HCEC 1CT (cell line): ENCODE measurements at regions not wholly inside any gene's neighbourhood (a gene's known extent, or its start where the extent isn't known, plus 50 kb on each side); places are given as distances from the start of the nearest gene placed in this dataset.
"Not testable (repeated sequence)": the region's sequence is repeated elsewhere in the genome, so short reads cannot be mapped to it uniquely, and the experiment has no call there.

Source experiments
- DNase-seq: peaks from one replicate; pipeline ENCODE4 v3.0.0-alpha.2; 2017

DNA sequence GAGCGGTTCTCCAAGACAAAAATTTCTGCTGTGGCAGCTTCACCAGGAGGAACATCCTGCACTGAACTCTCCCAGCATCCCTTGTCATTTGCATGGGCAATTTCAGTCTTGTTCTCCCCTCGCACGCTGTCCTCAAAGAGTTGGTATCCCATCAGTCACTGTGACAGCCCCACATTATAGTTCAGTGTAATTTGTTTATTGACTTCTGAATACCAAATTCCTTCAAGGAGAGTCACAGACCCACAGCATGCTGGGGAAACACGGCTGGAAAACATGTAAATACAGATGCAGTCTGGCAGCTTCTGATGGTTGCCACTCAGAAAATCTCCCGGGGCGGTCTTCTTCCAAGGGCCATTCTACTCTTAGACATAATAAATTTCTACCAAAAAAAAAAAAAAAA lies 151.0 kb upstream of the NEBL start:
- no peak for DNase-seq

DNA sequence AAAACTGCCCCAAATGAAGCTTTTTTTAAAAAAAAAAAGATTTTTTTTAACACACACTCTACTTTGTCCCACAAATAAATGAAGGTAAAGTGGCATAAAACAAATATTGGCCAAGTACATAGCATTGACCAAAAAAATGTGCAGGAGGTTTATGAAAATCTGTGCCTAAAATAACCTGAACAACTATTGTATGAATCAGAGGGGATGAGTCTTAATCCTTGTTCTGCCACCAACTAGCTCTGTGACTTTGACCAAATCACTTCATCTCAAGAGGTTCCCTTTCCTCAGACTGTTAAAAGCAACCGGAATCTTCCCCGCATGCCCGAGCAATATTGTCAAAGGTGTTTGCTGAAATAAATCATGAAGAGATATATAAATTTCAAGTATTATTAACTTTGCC lies 150.4 kb upstream of the NEBL start:
- DNase-seq: no peak

- no peak for DNase-seq
Observed at GRCh38 chr10:21047096-21047495, 150.0 kb upstream of the NEBL start.

GRCh38 chr10:21043044-21043443 lies 145.9 kb upstream of the NEBL start:
- no peak for DNase-seq

DNA sequence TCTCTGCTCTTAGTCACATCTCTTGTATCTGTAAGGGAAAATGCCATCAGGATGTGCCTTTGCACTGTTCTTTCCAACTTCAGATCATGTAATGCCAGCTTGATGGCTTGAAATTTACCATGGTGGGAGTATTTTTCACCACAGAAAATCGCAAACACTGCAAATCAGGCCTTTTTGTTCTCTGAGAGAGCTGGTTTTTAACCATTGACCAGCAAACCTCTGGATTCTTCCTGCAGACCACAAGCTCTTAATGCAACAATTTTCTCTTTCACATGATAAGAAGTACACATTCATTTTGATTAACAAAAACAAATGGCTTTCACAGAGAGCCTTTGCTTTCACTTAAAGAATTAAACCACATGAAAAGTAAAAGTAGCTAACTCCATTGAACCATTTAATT lies 145.4 kb upstream of the NEBL start:
- no peak for DNase-seq

- DNase-seq: no peak
Observed at GRCh38 chr10:21041763-21042458, 144.8 kb upstream of the NEBL start.

DNA sequence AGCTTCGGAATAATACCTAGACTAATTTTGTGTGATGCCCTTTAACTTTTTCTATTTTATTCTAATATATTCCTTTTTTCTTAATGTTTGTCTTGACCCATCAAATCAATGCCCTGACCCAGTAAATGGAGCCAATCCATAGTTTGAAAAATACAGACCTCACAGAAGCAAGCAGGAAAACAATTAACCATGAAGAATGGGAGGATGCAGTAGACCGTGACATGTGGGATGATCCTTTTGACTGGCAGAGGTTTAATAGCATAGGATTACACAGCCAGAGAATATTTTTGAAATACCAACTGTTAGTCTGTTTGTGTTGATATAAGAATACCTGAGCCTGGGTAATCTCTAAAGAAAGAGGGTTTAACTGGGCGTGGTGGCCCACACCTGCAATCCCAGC lies 142.6 kb upstream of the NEBL start:
- no peak for DNase-seq

DNA sequence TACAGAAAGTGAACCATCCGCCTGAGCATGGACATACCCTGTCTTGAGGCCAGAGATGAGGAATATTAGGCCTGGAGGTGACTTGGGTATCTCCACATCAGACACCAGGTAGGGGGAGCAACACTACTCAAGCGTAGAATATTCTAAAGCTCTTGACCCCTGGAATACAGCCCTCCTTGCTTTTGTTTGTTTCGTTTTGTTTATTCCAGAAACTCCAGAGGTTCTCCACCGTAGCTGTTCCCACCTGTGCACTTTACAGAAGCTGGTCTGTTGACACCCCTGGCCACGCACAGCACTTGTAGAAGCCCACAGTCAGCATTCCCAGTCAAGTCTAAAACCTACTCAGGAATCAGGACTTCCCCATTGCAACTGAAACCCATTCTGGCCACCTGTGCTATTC lies 139.6 kb upstream of the NEBL start:
- DNase-seq: no peak

- not testable (repeated sequence) for DNase-seq
Observed at GRCh38 chr10:21034770-21035169, 137.7 kb upstream of the NEBL start.

DNA sequence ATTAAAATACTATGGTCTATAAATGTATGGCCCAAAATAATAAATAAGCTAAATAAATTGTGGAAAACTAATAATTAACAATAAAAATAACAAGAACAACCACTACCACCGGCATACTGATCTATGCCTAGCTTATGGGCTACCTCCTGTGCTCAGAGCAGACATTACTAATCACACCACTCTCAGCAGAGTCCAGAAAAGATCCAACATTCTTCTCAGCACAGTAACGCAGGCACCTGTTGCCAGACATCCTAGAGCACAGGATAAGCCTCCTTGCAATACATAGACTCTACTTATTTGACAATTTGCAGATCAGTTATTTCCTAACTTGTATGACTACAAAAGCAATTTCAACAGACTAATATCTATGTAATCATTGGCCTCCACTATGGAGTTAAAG lies 137.1 kb upstream of the NEBL start:
- no peak for DNase-seq

DNA sequence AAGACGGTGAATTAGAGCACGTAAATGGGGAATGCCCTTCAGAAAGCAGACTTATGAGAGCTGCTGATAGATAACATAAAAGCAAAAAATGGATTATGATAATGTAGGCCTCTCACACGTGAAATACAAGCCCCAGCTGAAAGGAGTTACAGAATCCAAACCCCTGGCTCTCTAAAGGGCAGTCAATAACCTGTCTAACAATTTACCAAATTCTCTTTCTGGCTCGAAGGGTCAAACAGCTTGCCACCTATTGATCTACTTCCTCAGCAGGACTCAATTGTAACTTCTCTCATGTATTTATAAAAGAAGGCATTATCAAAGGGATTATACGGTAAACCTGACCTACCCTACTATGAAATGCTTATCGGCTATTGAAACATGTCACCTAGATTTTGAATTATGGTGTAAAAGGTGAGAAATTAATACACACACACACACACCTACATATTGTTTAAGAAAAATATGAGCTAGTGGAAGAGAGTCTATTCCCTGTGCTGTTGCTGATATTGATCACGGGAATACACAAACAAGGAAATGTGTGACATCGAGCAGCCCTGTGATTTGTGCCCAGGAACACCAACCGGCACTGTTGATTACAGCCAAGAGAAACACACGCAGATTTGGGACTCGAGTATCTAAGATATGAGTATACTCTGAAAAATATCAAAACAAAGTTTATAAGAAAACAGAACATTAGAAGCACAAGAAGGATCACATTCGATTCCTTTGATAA lies 135.6 kb upstream of the NEBL start:
- DNase-seq: no peak

- DNase-seq: no peak
Observed at GRCh38 chr10:21031232-21031795, 134.2 kb upstream of the NEBL start.

- no peak for DNase-seq
Observed at GRCh38 chr10:21030091-21030490, 133.0 kb upstream of the NEBL start.

DNA sequence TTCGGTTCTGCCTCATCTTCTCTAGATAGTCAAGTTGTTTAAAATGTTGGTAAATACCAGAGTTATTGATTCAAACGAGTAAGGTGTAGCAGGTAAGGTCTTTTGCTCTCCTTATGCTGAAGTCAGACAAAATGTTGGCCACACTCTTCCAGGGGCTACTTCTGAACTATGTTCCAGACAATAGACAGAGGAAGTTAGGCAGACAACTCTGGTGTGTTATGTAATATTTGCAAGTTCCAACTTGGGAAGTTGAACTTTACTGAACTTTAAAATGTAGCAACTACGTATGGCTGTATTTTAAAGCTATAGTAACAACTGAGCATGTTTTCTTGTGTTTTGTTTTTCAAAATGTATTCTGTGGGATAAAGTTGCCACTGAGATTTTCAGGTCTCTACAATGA lies 125.7 kb upstream of the NEBL start:
- DNase-seq: no peak

- no peak for DNase-seq
Observed at GRCh38 chr10:21021843-21022594, 124.9 kb upstream of the NEBL start.

DNA sequence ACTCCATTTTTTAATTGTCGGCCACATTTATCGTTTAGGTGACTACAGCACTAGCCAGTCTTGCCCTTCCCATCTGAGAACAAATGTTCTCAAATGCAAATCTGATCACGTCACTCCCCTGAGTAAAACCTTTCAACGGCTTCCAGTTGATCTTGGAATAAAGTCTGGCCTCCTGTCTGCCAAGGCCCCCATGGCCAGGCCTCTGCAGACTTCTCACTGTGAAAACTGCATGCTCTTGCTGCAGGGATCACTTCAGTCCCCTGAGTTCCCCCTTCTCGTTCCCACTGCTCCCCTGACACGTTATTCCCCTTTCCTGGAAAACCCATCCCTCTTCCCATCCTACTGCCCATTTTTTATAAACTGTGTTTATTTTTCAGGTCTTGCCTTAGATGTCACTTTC lies 124.1 kb upstream of the NEBL start:
- DNase-seq: no peak

- DNase-seq: peak; percentile 11
Observed at GRCh38 chr10:21020545-21020944, 123.4 kb upstream of the NEBL start.

DNA sequence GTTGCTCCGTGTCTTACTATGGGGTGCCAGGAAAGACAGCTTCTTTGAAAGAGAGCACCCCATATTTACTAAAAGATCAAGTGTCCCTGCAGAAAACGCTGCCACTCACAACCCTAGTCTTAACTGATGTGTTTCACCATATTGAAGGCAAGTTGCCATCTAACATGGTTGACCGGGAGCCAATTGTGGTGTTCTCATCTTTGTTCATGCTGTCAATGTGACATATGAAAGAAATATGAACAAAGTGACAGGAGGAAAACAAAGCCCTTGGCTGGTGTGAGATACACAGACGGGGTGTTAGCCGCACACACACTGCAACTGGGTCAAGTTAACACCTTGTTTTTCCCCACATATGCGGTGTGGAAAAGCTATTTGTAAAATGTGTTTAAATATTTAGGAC lies 122.3 kb upstream of the NEBL start:
- DNase-seq: no peak

GRCh38 chr10:21015851-21016250 lies 118.7 kb upstream of the NEBL start:
- no peak for DNase-seq

DNA sequence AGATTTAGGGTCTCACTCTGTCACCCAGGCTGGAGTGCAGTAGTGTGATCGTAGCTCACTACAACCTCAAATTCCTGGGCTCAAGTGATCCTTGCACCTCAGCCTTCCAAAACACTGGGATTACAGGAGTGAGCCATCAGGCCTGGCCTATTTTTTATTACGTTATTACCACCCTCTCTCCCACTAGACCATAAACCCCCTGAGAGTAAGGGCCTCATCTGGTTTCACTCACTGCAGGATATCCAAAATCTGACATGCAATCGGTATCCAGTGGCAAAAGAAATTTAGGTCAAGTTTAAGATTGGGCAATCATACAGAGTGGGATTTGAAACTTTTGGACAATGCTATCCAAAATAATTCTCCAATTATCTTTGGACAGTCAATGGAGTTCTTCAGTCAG lies 117.0 kb upstream of the NEBL start:
- no peak for DNase-seq

DNA sequence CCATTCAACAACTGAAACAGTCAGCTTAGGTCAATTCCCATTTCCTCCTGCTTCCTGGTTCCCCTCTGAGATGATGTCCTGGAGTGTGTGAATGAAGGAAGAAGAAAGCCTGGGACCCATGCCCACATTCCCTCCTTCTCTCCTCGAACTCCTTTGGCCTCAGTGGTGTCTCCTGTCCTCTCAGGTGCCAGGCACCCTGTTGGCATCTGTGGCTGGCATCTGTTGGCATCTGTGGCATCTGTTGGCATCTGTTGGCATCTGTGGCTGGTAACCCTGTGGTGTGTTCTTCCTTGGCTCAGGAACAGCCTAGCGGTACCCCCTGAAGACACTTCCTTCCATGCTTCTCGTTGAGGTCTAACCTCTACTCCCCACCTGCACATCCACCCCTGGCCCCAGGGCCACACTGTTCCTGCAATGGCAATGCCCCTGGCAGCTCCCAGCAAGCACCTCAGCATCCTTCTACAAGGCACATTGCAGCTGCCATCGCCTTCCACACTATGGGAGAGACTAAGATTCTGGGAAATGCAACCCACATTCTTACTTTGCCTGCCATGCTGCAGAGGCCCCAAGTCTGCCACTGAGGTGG lies 114.4 kb upstream of the NEBL start:
- no peak for DNase-seq

DNA sequence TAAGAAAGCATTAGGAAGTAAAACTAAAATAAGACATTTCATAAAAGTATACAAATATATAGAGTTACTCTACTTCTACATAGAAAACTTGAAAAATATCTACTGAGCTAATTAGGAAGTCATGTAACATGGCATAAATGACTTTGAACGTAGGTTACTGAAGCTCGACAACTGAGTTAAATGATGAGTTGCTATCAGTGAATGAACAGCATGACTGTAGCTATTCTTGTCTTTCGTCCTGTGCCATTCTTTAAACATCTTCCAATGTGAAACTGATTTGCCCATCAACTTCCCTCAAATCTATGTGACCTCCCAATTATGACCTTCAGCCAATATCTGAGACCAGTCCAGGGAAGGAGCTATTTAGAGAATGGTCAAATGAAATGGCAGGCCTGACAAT lies 113.5 kb upstream of the NEBL start:
- DNase-seq: no peak

DNA sequence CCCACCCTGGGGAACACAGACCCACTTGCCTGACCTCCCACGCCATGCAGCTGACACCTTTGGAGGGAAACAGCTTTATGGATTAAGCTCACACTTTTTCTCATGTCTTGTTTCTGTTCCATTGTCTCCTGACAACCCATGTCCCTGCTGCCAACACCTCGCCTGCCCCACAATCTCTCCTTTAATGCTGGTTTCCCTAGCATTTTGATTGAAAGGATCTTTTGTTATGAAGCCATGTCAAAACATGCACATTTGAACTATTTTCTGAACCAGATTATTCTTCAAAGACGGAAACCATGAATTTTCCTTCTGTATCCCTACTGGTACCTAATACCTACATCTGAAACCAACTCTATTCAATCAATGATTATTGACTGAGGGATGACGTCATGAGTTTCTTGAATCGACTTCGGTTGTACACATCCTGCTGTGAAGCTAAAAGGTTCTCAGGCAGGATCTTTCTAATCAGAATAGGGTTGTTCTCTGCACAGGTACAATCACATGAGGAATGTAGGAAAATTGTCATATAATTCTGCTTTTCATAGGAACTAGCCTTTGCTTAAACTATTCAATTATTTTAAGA lies 106.2 kb upstream of the NEBL start:
- DNase-seq: no peak
